Keratinocyte (primary cell): ENCODE measurements at regions not wholly inside any gene's neighbourhood (a gene's known extent, or its start where the extent isn't known, plus 50 kb on each side); places are given as distances from the start of the nearest gene placed in this dataset.

Experiments used
- DNase-seq: peaks from one replicate; pipeline ENCODE4 v3.0.0-alpha.2; 2011; ENCODE audit warnings: low read depth, missing footprints, low spot score
- FAIRE-seq: peaks from 2 replicates; lab custom pipeline; 2011; peaks lifted over from hg19 to GRCh38; lab: Jason Lieb, UNC
- H2AFZ ChIP-seq: 2 replicates; pipeline ENCODE4 v1.6.0; 2012; ENCODE audit warnings: low read length, control low read depth, inconsistent platforms; ENCODE audit not compliant: control insufficient read depth
- H3K27ac ChIP-seq: 2 replicates; pipeline ENCODE4 v1.5.1; 2011; ENCODE audit warnings: low read length; ENCODE audit not compliant: control insufficient read depth, insufficient read depth
- H3K27me3 ChIP-seq: 3 replicates; pipeline ENCODE4 v1.6.0; 2011; ENCODE audit warnings: low read length; ENCODE audit not compliant: control insufficient read depth, insufficient read depth; ENCODE audit errors: extremely low read depth
- H3K36me3 ChIP-seq, 2 experiments: 2 replicates in 1 of 2; 3 replicates in 1 of 2; pipeline ENCODE4 v1.5.1; 2011; ENCODE audit warnings: low read length in 2 of 2, mild to moderate bottlenecking in 1 of 2; ENCODE audit not compliant: control insufficient read depth in 2 of 2, insufficient read depth in 2 of 2; ENCODE audit errors: extremely low read depth in 1 of 2
- H3K4me1 ChIP-seq: 3 replicates; pipeline ENCODE4 v1.5.1; 2011; ENCODE audit warnings: low read length; ENCODE audit not compliant: control insufficient read depth, insufficient read depth; ENCODE audit errors: extremely low read depth
- H3K4me2 ChIP-seq: 3 replicates; pipeline ENCODE4 v1.6.0; 2011; ENCODE audit warnings: low read depth, low read length; ENCODE audit not compliant: control insufficient read depth, insufficient read depth; ENCODE audit errors: extremely low read depth
- H3K4me3 ChIP-seq, 3 experiments: fragments of 200-600 bp in 1 of 3; sonication (generic) in 1 of 3; 2 replicates in 2 of 3; 3 replicates in 1 of 3; pipeline ENCODE4 v1.5.1; 2011 to 2016; ENCODE audit warnings: low read length in 3 of 3, mild to moderate bottlenecking in 3 of 3, control low read depth in 2 of 3, inconsistent platforms in 1 of 3, low read depth in 1 of 3, mixed read lengths in 1 of 3, mixed run types in 1 of 3, moderate library complexity in 1 of 3; ENCODE audit not compliant: control insufficient read depth in 2 of 3, insufficient read depth in 2 of 3; ENCODE audit errors: extremely low read depth in 1 of 3
- H3K79me2 ChIP-seq: 2 replicates; pipeline ENCODE4 v1.6.0; 2012; ENCODE audit warnings: low read length; ENCODE audit not compliant: control insufficient read depth, insufficient read depth
- H3K9ac ChIP-seq: 3 replicates; pipeline ENCODE4 v1.6.0; 2011; ENCODE audit warnings: low read length; ENCODE audit not compliant: control insufficient read depth, insufficient read depth; ENCODE audit errors: extremely low read depth
- H3K9me1 ChIP-seq: 3 replicates; pipeline ENCODE4 v1.6.0; 2011; ENCODE audit warnings: low read length; ENCODE audit not compliant: control insufficient read depth, insufficient read depth; ENCODE audit errors: extremely low read depth
- H3K9me3 ChIP-seq: 2 replicates; pipeline ENCODE4 v1.5.1; 2012; ENCODE audit warnings: low read depth, low read length; ENCODE audit not compliant: control insufficient read depth
- H4K20me1 ChIP-seq: 3 replicates; pipeline ENCODE4 v1.6.0; 2011; ENCODE audit warnings: low read length; ENCODE audit not compliant: control insufficient read depth, insufficient read depth; ENCODE audit errors: extremely low read depth
- CTCF ChIP-seq, 3 experiments: IDR thresholded peaks in 1 of 3; conservative IDR thresholded peaks in 1 of 3; optimal IDR thresholded peaks in 1 of 3; 2 replicates in 2 of 3; 3 replicates in 1 of 3; pipeline versions ENCODE3 to v1.5.1; 2011; ENCODE audit warnings: low read length in 3 of 3, mild to moderate bottlenecking in 3 of 3, moderate library complexity in 2 of 3, control low read depth in 1 of 3, inconsistent platforms in 1 of 3; ENCODE audit not compliant: insufficient read depth in 2 of 3; ENCODE audit errors: extremely low read depth in 1 of 3
- EZH2 ChIP-seq: IDR thresholded peaks from one replicate; pipeline ENCODE4 v1.6.1; 2012; ENCODE audit warnings: inconsistent platforms, mild to moderate bottlenecking, low read length, moderate library complexity
- dilution Hi-C: fragments of 300-500 bp; cut with MboI; formaldehyde crosslinking; loops from one replicate; pipeline ENCODE4 v1.7.0; 2020; ENCODE audit warnings: low sequenced_read_pairs; ENCODE audit not compliant: extremely low pct_ligation_motif_present

GRCh38 chr5:96243862-96244261 lies 189.2 kb downstream of the PCSK1 start:
- FAIRE-seq (peak; percentile 85), DNase-seq (no peak)
- Histone ChIP-seq H3K79me2 (no peaks in the 10 kb centered on the region), H3K36me3 (no peaks in the 10 kb centered on the region), H4K20me1 (no peaks in the 10 kb centered on the region), H3K4me3 (no peak overlapping the region), H3K9me3 (no peaks in the 10 kb centered on the region), H3K4me1 (peaks cover 51% of the 10 kb centered on the region), H3K27ac (peak overlapping the region; percentile 25), H3K27me3 (no peaks in the 10 kb centered on the region), H3K4me2 (peak overlapping the region; percentile 53), H3K9ac (no peak overlapping the region), H2AFZ (no peak overlapping the region), H3K9me1 (no peaks in the 10 kb centered on the region)
- dilution Hi-C loops: no loop called here
- TF ChIP-seq CTCF (optimal IDR thresholded peaks at IDR 0.05 in 1 of 3, IDR thresholded peaks at IDR 0.05 in 1 of 3, conservative IDR thresholded peaks at IDR 0.05 in 1 of 3; ENCODE audit: extremely low read depth in 1 of 3, insufficient read depth in 2 of 3, low read length in 3 of 3) (no peak), EZH2 (no peak)

DNA sequence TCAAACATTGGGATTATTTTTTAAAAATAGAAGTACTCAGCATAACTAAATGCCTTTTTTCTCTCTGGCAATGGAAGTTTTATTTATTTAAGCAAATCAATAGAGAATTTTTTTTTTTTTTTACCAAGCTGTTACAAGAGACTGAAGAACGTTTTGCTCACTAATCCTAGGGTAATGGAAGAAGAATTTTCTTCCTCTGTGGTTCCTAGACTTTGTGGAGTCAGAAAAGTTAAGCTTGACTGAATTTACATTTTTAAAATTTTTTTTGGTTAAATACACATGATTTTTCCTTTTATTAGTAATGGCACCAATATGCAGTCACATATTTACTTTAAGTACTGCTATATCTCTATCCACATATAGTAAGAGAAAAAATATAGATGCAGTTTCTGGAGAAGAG lies 189.8 kb downstream of the PCSK1 start:
- FAIRE-seq (no peak), DNase-seq (no peak)
- H4K20me1 ChIP-seq: no peaks in the 10 kb centered on the region
- peaks cover 44% of the 10 kb centered on the region for H3K4me1 ChIP-seq
- no peak overlapping the region for H3K9ac ChIP-seq
- H3K9me3 ChIP-seq: no peaks in the 10 kb centered on the region
- H3K9me1 ChIP-seq: no peaks in the 10 kb centered on the region
- no peak overlapping the region for H2AFZ ChIP-seq
- no peak for TF ChIP-seq CTCF (optimal IDR thresholded peaks at IDR 0.05 in 1 of 3, IDR thresholded peaks at IDR 0.05 in 1 of 3, conservative IDR thresholded peaks at IDR 0.05 in 1 of 3; ENCODE audit: extremely low read depth in 1 of 3, insufficient read depth in 2 of 3, low read length in 3 of 3)
- no peak for TF ChIP-seq EZH2
- no peaks in the 10 kb centered on the region for H3K36me3 ChIP-seq
- H3K79me2 ChIP-seq: no peaks in the 10 kb centered on the region
- H3K4me2 ChIP-seq: no peak overlapping the region
- dilution Hi-C loops: no loop called here
- no peaks in the 10 kb centered on the region for H3K27me3 ChIP-seq
- no peak overlapping the region for H3K4me3 ChIP-seq
- H3K27ac ChIP-seq: no peak overlapping the region
